ENCODE measurements at regions not wholly inside any gene's neighbourhood (a gene's known extent, or its start where the extent isn't known, plus 50 kb on each side); places are given as distances from the start of the nearest gene placed in this dataset.

DNA sequence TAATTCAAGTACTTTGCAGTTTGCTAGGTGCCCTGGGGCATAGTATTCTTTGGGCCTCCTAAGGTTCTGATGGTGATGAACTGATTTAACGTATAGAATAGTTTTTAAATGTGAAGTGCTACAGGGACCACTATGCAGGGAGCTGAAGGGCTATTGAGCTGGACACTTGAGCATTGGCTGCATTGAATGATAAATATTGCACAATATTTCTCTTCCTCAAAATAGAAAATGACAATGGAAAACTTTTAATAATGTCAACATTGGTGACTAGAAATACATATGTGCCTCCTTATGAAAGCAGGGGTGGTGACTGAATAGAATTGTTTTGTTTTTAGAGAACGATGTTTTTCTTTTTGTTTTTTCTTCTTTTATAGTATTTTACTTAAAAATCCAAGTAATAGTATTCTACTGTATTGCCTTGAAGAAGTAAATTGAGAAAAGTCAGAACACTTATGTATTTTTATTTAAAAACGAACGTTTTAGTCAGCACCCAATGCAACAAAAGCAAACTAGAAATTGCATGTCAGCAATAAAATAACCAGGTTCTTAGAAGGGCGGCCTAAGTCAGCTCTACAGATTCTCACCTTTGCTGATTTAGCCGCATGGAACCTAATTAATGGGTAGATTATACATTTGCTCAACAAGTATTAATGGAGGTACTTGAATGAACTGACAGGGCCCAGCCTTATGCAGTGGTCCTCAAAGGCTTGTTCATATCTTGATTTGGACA is 244.0 kb upstream of the KLF6 start:
- Mint-ChIP-seq H3K27me3 (ENCODE audit: low read depth) (no peaks in the 10 kb centered on the region), H3K9me3 (no peaks in the 10 kb centered on the region), H3K4me3 (no peak overlapping the region), H3K36me3 (no peaks in the 10 kb centered on the region), H3K4me1 (peaks cover 3% of the 10 kb centered on the region), H3K27ac (no peak overlapping the region)
- ChIA-PET CTCF (no interaction called here), POLR2A (no interaction called here)
- DNase-seq (ENCODE audit: low spot score) (no peak), ATAC-seq (no peak)
- no peak for TF ChIP-seq JUN (CRISPR knock-in tag; IDR thresholded peaks at IDR 0.05)
- no peak for TF ChIP-seq MYBL2 (CRISPR knock-in tag; IDR thresholded peaks at IDR 0.05)
- TF ChIP-seq, protein P1, sequence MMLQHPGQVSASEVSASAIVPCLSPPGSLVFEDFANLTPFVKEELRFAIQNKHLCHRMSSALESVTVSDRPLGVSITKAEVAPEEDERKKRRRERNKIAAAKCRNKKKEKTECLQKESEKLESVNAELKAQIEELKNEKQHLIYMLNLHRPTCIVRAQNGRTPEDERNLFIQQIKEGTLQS (CRISPR knock-in tag; conservative IDR thresholded peaks at IDR 0.05), result no peak
- TF ChIP-seq TEAD4 (CRISPR knock-in tag; IDR thresholded peaks at IDR 0.05), result no peak
- TF ChIP-seq, protein P2, sequence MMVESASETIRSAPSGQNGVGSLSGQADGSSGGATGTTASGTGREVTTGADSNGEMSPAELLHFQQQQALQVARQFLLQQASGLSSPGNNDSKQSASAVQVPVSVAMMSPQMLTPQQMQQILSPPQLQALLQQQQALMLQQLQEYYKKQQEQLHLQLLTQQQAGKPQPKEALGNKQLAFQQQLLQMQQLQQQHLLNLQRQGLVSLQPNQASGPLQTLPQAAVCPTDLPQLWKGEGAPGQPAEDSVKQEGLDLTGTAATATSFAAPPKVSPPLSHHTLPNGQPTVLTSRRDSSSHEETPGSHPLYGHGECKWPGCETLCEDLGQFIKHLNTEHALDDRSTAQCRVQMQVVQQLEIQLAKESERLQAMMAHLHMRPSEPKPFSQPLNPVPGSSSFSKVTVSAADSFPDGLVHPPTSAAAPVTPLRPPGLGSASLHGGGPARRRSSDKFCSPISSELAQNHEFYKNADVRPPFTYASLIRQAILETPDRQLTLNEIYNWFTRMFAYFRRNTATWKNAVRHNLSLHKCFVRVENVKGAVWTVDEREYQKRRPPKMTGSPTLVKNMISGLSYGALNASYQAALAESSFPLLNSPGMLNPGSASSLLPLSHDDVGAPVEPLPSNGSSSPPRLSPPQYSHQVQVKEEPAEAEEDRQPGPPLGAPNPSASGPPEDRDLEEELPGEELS (CRISPR knock-in tag; IDR thresholded peaks at IDR 0.05), result no peak
- TF ChIP-seq JAZF1 (CRISPR knock-in tag; IDR thresholded peaks at IDR 0.05), result no peak
- no peak for TF ChIP-seq ZNF423 (CRISPR knock-in tag; IDR thresholded peaks at IDR 0.05)
- TF ChIP-seq, protein P3, sequence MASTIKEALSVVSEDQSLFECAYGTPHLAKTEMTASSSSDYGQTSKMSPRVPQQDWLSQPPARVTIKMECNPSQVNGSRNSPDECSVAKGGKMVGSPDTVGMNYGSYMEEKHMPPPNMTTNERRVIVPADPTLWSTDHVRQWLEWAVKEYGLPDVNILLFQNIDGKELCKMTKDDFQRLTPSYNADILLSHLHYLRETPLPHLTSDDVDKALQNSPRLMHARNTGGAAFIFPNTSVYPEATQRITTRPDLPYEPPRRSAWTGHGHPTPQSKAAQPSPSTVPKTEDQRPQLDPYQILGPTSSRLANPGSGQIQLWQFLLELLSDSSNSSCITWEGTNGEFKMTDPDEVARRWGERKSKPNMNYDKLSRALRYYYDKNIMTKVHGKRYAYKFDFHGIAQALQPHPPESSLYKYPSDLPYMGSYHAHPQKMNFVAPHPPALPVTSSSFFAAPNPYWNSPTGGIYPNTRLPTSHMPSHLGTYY (CRISPR knock-in tag; IDR thresholded peaks at IDR 0.05), result no peak
- no peak for TF ChIP-seq IRF2 (CRISPR knock-in tag; IDR thresholded peaks at IDR 0.05; ENCODE audit: borderline replicate concordance, low read depth)
- TF ChIP-seq GTF2I (CRISPR knock-in tag; conservative IDR thresholded peaks at IDR 0.05), result no peak
- TF ChIP-seq, protein P4, sequence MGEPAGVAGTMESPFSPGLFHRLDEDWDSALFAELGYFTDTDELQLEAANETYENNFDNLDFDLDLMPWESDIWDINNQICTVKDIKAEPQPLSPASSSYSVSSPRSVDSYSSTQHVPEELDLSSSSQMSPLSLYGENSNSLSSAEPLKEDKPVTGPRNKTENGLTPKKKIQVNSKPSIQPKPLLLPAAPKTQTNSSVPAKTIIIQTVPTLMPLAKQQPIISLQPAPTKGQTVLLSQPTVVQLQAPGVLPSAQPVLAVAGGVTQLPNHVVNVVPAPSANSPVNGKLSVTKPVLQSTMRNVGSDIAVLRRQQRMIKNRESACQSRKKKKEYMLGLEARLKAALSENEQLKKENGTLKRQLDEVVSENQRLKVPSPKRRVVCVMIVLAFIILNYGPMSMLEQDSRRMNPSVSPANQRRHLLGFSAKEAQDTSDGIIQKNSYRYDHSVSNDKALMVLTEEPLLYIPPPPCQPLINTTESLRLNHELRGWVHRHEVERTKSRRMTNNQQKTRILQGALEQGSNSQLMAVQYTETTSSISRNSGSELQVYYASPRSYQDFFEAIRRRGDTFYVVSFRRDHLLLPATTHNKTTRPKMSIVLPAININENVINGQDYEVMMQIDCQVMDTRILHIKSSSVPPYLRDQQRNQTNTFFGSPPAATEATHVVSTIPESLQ (CRISPR knock-in tag; IDR thresholded peaks at IDR 0.05), result no peak
- no peak for TF ChIP-seq TCF7 (CRISPR knock-in tag; IDR thresholded peaks at IDR 0.05; ENCODE audit: low read depth)
- no peak for TF ChIP-seq ELF4 (CRISPR knock-in tag; IDR thresholded peaks at IDR 0.05; ENCODE audit: low read depth)
- TF ChIP-seq, protein P5, sequence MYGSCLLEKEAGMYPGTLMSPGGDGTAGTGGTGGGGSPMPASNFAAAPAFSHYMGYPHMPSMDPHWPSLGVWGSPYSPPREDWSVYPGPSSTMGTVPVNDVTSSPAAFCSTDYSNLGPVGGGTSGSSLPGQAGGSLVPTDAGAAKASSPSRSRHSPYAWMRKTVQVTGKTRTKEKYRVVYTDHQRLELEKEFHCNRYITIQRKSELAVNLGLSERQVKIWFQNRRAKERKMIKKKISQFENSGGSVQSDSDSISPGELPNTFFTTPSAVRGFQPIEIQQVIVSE (CRISPR knock-in tag; IDR thresholded peaks at IDR 0.05; ENCODE audit: borderline replicate concordance), result no peak
- TF ChIP-seq EMX1 (CRISPR knock-in tag; IDR thresholded peaks at IDR 0.05), result no peak
- no peak for TF ChIP-seq ZNF317 (CRISPR knock-in tag; IDR thresholded peaks at IDR 0.05; ENCODE audit: borderline replicate concordance, low read depth)
- TF ChIP-seq ESRRA (CRISPR knock-in tag; IDR thresholded peaks at IDR 0.05; ENCODE audit: borderline replicate concordance), result no peak
- no peak for TF ChIP-seq NFE2L1 (CRISPR knock-in tag; IDR thresholded peaks at IDR 0.05)
- no peak for TF ChIP-seq NR2C2 (CRISPR knock-in tag; IDR thresholded peaks at IDR 0.05)
- TF ChIP-seq OVOL2 (CRISPR knock-in tag; IDR thresholded peaks at IDR 0.05; ENCODE audit: borderline replicate concordance), result no peak

DNA sequence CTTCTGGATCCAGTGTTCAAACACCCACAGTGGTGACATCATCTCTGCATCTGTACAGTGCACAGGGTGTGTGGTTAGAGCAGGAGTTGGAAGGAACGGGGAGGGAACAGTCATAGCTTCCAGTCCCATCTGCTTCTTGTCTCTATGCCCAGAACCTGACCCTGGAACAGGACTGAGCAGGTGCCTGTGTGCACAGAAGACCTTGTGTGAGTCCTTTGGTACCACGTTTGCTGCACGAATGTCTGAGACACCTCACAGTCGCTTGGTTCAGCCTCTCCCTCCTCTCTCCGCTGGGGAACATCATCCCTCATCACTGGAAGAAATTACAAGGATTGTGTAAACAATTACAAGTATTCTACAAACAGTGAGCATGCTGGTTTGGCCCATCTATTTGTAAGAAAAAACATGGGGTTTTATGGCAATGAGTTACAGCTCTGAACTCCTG is 243.0 kb upstream of the KLF6 start:
- Mint-ChIP-seq H3K9me3 (no peaks in the 10 kb centered on the region), H3K4me3 (no peak overlapping the region), H3K36me3 (no peaks in the 10 kb centered on the region), H3K27me3 (ENCODE audit: low read depth) (no peaks in the 10 kb centered on the region), H3K4me1 (peaks cover 8% of the 10 kb centered on the region), H3K27ac (no peak overlapping the region)
- ATAC-seq, result no peak
- DNase-seq (ENCODE audit: low spot score), result no peak
- CTCF ChIA-PET, result no interaction called here
- TF ChIP-seq ZNF263 (CRISPR knock-in tag; IDR thresholded peaks at IDR 0.05; ENCODE audit: low read depth), result no peak
- no peak for TF ChIP-seq JAZF1 (CRISPR knock-in tag; IDR thresholded peaks at IDR 0.05)
- POLR2A ChIA-PET, result no interaction called here
